Neutrophil (primary cell): ENCODE measurements at regions not wholly inside any gene's neighbourhood (a gene's known extent, or its start where the extent isn't known, plus 50 kb on each side); places are given as distances from the start of the nearest gene placed in this dataset.

Experiments
- H3K27ac ChIP-seq: fragments of 200-600 bp; sonication (generic); 2 replicates; pipeline ENCODE4 v1.5.1; 2016; ENCODE audit warnings: mild to moderate bottlenecking, moderate library complexity
- H3K27me3 ChIP-seq: fragments of 200-600 bp; sonication (generic); 2 replicates; pipeline ENCODE4 v1.6.0; 2016; ENCODE audit warnings: mild to moderate bottlenecking
- H3K36me3 ChIP-seq: fragments of 200-600 bp; sonication (generic); 2 replicates; pipeline ENCODE4 v1.5.1; 2017
- H3K4me1 ChIP-seq, 2 experiments: fragments of 200-600 bp in 1 of 2; sonication (generic) in 1 of 2; 1 replicate in 1 of 2; 2 replicates in 1 of 2; pipeline versions ENCODE4 v1.5.1 to v1.6.1; 2013 to 2016; ENCODE audit warnings: low read depth in 1 of 2, low read length in 1 of 2, mild to moderate bottlenecking in 1 of 2, moderate library complexity in 1 of 2; ENCODE audit not compliant: control insufficient read depth in 1 of 2, insufficient read depth in 1 of 2
- H3K4me3 ChIP-seq, 2 experiments: fragments of 200-600 bp in 1 of 2; sonication (generic) in 1 of 2; 1 replicate in 1 of 2; 2 replicates in 1 of 2; pipeline ENCODE4 v1.5.1; 2013 to 2016; ENCODE audit warnings: low read depth in 1 of 2, low read length in 1 of 2, mild to moderate bottlenecking in 1 of 2, moderate library complexity in 1 of 2
- H3K9me3 ChIP-seq: fragments of 200-600 bp; sonication (generic); 2 replicates; pipeline ENCODE4 v1.5.1; 2016
- TF ChIP-seq, protein P1 (sequence below): fragments of 200-600 bp; sonication (generic); IDR thresholded peaks from 2 replicates; pipeline ENCODE4 v1.5.1; 2016; ENCODE audit warnings: antibody characterized with exemption

DNA sequence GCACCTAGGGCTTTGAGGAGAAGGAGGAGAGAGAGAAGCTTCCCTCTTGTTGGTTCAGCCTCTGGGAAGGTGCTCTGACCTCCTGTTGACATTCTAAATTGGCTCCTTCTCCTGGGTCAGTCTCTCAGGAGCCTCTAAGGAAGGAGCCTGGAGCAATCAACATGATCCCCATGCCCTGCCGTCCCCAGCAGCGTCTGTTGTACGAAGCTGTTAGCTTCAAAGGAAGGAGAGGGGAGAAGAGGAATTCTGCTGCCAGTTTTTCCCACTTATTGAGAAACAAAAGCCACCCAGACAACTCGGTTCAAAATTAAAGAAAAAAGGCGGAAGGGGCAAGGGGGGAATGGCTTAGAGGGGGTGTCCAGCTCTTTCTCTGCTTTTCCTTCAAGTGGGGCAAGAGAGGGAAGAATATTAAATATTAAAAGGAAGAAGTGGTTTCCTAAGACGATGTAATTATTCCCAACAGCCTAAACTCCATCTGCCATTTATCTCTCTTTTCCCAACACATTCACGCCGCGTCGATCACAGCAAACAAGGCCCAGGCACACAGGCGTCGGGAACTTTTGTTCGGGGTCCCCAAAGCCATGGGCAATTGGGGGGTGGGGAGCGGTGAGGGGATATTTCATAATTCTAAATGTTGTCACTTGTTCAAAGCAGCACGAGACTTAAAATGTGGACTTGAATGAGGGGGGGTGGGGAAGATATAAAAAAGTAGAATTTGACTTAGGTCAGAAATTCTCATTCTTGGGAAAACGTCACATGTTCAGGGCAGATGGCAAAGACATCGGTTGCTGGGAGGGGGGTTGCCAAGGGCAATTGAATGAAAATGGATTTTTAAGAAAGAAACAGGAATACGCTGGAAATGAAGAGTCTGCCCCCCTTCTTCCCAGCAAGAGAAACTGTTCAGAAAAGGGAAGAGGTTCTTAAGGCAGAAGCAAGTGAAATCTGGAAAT, 116.8 kb upstream of the CACNA1A start:
- TF ChIP-seq, protein P1, sequence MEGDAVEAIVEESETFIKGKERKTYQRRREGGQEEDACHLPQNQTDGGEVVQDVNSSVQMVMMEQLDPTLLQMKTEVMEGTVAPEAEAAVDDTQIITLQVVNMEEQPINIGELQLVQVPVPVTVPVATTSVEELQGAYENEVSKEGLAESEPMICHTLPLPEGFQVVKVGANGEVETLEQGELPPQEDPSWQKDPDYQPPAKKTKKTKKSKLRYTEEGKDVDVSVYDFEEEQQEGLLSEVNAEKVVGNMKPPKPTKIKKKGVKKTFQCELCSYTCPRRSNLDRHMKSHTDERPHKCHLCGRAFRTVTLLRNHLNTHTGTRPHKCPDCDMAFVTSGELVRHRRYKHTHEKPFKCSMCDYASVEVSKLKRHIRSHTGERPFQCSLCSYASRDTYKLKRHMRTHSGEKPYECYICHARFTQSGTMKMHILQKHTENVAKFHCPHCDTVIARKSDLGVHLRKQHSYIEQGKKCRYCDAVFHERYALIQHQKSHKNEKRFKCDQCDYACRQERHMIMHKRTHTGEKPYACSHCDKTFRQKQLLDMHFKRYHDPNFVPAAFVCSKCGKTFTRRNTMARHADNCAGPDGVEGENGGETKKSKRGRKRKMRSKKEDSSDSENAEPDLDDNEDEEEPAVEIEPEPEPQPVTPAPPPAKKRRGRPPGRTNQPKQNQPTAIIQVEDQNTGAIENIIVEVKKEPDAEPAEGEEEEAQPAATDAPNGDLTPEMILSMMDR, result no peak
- Histone ChIP-seq H3K4me3 (no peak overlapping the region), H3K9me3 (no peaks in the 10 kb centered on the region), H3K36me3 (no peaks in the 10 kb centered on the region), H3K27ac (no peak overlapping the region), H3K4me1 (no peaks in the 10 kb centered on the region), H3K27me3 (peaks cover 42% of the 10 kb centered on the region)

DNA sequence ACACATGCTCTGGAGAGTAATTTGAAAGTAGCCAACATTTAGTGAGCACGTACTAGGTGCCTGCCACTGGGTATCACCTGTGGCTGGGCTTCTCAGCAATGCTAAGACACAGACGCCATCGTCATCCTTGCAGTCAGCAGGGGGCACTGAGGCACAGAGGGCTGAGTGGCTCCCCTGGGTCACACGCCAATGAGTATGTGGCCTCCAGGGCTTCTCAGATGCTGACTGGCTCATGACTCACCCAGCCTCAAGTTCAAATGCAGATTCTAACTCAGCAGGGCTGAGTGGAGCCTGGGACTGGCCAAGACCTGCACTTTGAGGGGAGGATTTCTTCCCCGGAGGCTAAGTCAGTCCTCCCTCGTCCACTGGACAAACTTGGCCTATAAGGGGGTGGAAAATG, 115.1 kb upstream of the CACNA1A start:
- H3K9me3 ChIP-seq, result no peaks in the 10 kb centered on the region
- TF ChIP-seq, protein P1, result no peak
- H3K36me3 ChIP-seq, result no peaks in the 10 kb centered on the region
- H3K4me1 ChIP-seq, result no peaks in the 10 kb centered on the region
- H3K4me3 ChIP-seq, result no peak overlapping the region
- no peak overlapping the region for H3K27ac ChIP-seq
- H3K27me3 ChIP-seq, result peaks cover 42% of the 10 kb centered on the region

DNA sequence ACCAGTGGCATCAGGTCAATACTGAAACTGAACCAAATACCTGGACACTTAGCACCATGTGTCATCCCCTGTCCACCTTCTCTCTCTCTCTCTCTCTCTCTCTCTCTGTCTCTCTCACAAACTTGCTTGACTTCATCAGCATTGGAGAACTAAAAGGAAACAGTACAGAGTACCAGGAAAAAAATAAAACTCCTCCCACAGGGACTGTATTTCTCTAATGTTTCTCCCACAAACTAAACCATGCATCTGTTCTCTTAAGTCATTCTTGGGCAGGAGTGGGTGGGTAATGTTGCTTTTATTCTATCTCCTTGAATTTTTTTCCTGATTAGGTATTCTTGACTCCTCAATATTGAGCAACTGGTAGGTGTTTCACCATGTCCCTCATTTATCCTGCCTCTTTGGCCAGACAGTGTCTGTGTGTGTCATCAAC, 112.9 kb upstream of the CACNA1A start:
- no peaks in the 10 kb centered on the region for H3K9me3 ChIP-seq
- H3K27ac ChIP-seq, result no peak overlapping the region
- H3K27me3 ChIP-seq, result peaks cover 21% of the 10 kb centered on the region
- no peaks in the 10 kb centered on the region for H3K4me1 ChIP-seq
- no peak overlapping the region for H3K4me3 ChIP-seq
- TF ChIP-seq, protein P1, result no peak
- no peaks in the 10 kb centered on the region for H3K36me3 ChIP-seq

DNA sequence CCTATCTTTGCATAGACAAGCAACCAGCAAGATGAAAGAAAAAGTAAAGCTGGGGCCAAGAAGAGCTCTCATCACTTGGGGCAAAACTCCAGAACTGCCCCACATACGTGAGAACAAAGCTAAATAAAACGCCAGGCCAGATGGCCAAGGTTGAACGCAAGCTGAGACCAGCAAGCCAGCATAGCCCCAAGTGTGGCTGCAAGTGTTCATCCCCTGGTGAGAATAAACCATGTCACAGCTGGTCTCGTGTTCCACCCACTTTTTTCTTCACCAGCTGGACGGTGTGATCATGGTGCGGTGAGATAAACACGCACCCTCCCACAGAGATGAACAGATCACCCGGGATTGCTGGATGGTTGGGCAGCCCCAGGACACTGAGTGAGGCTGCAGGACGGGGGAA, 109.6 kb upstream of the CACNA1A start:
- H3K27me3 ChIP-seq, result no peaks in the 10 kb centered on the region
- no peak overlapping the region for H3K27ac ChIP-seq
- H3K4me1 ChIP-seq, result no peaks in the 10 kb centered on the region
- no peak overlapping the region for H3K4me3 ChIP-seq
- TF ChIP-seq, protein P1, result no peak
- no peaks in the 10 kb centered on the region for H3K36me3 ChIP-seq
- no peaks in the 10 kb centered on the region for H3K9me3 ChIP-seq

DNA sequence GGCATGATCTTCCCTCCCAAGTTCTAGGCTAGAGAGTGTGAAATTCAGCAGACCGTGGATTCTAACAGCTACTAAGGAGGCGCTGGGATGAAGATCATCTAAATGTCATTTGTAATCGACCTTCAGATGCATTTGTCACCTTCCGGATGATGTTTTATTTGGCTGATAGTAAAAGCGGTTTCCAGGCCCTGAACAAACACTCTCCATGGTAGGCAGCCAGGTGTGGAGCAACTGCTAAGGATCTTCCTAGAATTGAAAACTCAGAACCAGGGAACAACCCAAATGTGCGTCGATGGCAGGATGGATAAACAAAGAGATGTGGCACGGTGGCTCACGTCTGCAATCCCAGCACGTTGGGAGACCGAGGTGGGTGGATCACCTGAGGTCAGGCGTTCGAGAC, 107.2 kb upstream of the CACNA1A start:
- Histone ChIP-seq H3K9me3 (no peaks in the 10 kb centered on the region), H3K4me1 (no peaks in the 10 kb centered on the region), H3K27me3 (no peaks in the 10 kb centered on the region), H3K4me3 (no peak overlapping the region), H3K36me3 (no peaks in the 10 kb centered on the region), H3K27ac (no peak overlapping the region)
- TF ChIP-seq, protein P1, result no peak
